Stimulated activated CD8-positive, alpha-beta memory T cell treated with anti-CD3 and anti-CD28 coated beads, Interleukin-4, amount 100 ng/mL, for 48 hours (primary cell): ENCODE measurements at regions not wholly inside any gene's neighbourhood (a gene's known extent, or its start where the extent isn't known, plus 50 kb on each side); places are given as distances from the start of the nearest gene placed in this dataset.

Experiments
- DNase-seq: peaks from one replicate; pipeline ENCODE4 v3.0.0-alpha.2; 2020

GRCh38 chr9:36728651-36729520, 156.2 kb downstream of the MELK start:
- peak; percentile 90 for DNase-seq

GRCh38 chr9:36729906-36730305, 157.2 kb downstream of the MELK start:
- DNase-seq = no peak

- DNase-seq = no peak
Measured at GRCh38 chr9:36730414-36730813, 157.7 kb downstream of the MELK start.

GRCh38 chr9:36731068-36731956, 158.6 kb downstream of the MELK start:
- no peak for DNase-seq

- DNase-seq = no peak
Measured at GRCh38 chr9:36734737-36735136, 162.0 kb downstream of the MELK start.

GRCh38 chr9:36736648-36737047, 164.0 kb downstream of the MELK start:
- no peak for DNase-seq

- no peak for DNase-seq
Measured at GRCh38 chr9:36738318-36738976, 165.8 kb downstream of the MELK start.

GRCh38 chr9:36739373-36740116, 166.8 kb downstream of the MELK start:
- DNase-seq = no peak

GRCh38 chr9:36742264-36742663, 169.6 kb downstream of the MELK start:
- no peak for DNase-seq

GRCh38 chr9:36744678-36745077, 172.0 kb downstream of the MELK start:
- DNase-seq = no peak

GRCh38 chr9:36745977-36746376, 173.3 kb downstream of the MELK start:
- no peak for DNase-seq

- no peak for DNase-seq
Measured at GRCh38 chr9:36746415-36746814, 173.7 kb downstream of the MELK start.

- peak; percentile 54 for DNase-seq
Measured at GRCh38 chr9:36748322-36748899, 175.7 kb downstream of the MELK start.

- no peak for DNase-seq
Measured at GRCh38 chr9:36749461-36749860, 176.8 kb downstream of the MELK start.

- no peak for DNase-seq
Measured at GRCh38 chr9:36750630-36751029, 177.9 kb downstream of the MELK start.

GRCh38 chr9:36755019-36755418, 182.3 kb downstream of the MELK start:
- DNase-seq = no peak

GRCh38 chr9:36759141-36759540, 186.4 kb downstream of the MELK start:
- no peak for DNase-seq

- no peak for DNase-seq
Measured at GRCh38 chr9:36759976-36760375, 187.3 kb downstream of the MELK start.

GRCh38 chr9:36760667-36761420, 188.1 kb downstream of the MELK start:
- no peak for DNase-seq

GRCh38 chr9:36762958-36763357, 190.3 kb downstream of the MELK start:
- no peak for DNase-seq

- no peak for DNase-seq
Measured at GRCh38 chr9:36763778-36764177, 191.1 kb downstream of the MELK start.
